ENCODE measurements at regions not wholly inside any gene's neighbourhood (a gene's known extent, or its start where the extent isn't known, plus 50 kb on each side); places are given as distances from the start of the nearest gene placed in this dataset.
"Not testable (repeated sequence)": the region's sequence is repeated elsewhere in the genome, so short reads cannot be mapped to it uniquely, and the experiment has no call there.

GRCh38 chr17:72461757-72462156, 340.9 kb downstream of the SOX9 start:
- POLR2A ChIA-PET: no interaction called here
- H3K9me3 Mint-ChIP-seq (ENCODE audit: insufficient read depth): no peaks in the 10 kb centered on the region
- ATAC-seq: no peak

GRCh38 chr17:72462407-72462806, 341.6 kb downstream of the SOX9 start:
- ChIA-PET CTCF (no interaction called here), POLR2A (no interaction called here)
- Mint-ChIP-seq H3K4me3 (no peak overlapping the region), H3K27me3 (ENCODE audit: low read depth) (no peaks in the 10 kb centered on the region), H3K4me1 (ENCODE audit: low read depth) (no peaks in the 10 kb centered on the region), H3K9me3 (ENCODE audit: insufficient read depth) (no peaks in the 10 kb centered on the region), H3K27ac (no peak overlapping the region), H3K36me3 (ENCODE audit: low read depth) (no peaks in the 10 kb centered on the region)
- ATAC-seq (no peak), DNase-seq (no peak)

More at GRCh38 chr17:72461757-72462156, 340.9 kb downstream of the SOX9 start:
- no peaks in the 10 kb centered on the region for H3K36me3 Mint-ChIP-seq (ENCODE audit: low read depth)
- DNase-seq: no peak
- no peak overlapping the region for H3K27ac Mint-ChIP-seq
- CTCF ChIA-PET: no interaction called here
- H3K4me3 Mint-ChIP-seq: no peak overlapping the region
- H3K27me3 Mint-ChIP-seq (ENCODE audit: low read depth): no peaks in the 10 kb centered on the region
- H3K4me1 Mint-ChIP-seq (ENCODE audit: low read depth): no peaks in the 10 kb centered on the region

GRCh38 chr17:72462814-72463213, 342.0 kb downstream of the SOX9 start:
- Mint-ChIP-seq H3K4me1 (ENCODE audit: low read depth) (no peaks in the 10 kb centered on the region), H3K27me3 (ENCODE audit: low read depth) (no peaks in the 10 kb centered on the region), H3K9me3 (ENCODE audit: insufficient read depth) (no peaks in the 10 kb centered on the region), H3K27ac (no peak overlapping the region), H3K36me3 (ENCODE audit: low read depth) (no peaks in the 10 kb centered on the region), H3K4me3 (no peak overlapping the region)
- POLR2A ChIA-PET: no interaction called here
- no peak for ATAC-seq
- DNase-seq: no peak
- CTCF ChIA-PET: no interaction called here

- DNase-seq (no peak), ATAC-seq (no peak)
- ChIA-PET CTCF (no interaction called here), POLR2A (no interaction called here)
- Mint-ChIP-seq H3K4me3 (no peak overlapping the region), H3K4me1 (ENCODE audit: low read depth) (no peaks in the 10 kb centered on the region), H3K27ac (no peak overlapping the region), H3K27me3 (ENCODE audit: low read depth) (no peaks in the 10 kb centered on the region), H3K9me3 (ENCODE audit: insufficient read depth) (no peaks in the 10 kb centered on the region), H3K36me3 (ENCODE audit: low read depth) (no peaks in the 10 kb centered on the region)
Measured at GRCh38 chr17:72463287-72464102, 342.7 kb downstream of the SOX9 start.

- CTCF ChIA-PET; H3K36me3 Mint-ChIP-seq (ENCODE audit: low read depth); ATAC-seq; DNase-seq; H3K4me1 Mint-ChIP-seq (ENCODE audit: low read depth); POLR2A ChIA-PET; H3K27me3 Mint-ChIP-seq (ENCODE audit: low read depth); H3K9me3 Mint-ChIP-seq (ENCODE audit: insufficient read depth); H3K27ac Mint-ChIP-seq; H3K4me3 Mint-ChIP-seq: not testable (repeated sequence)
Measured at GRCh38 chr17:72464221-72464620, 343.4 kb downstream of the SOX9 start.

GRCh38 chr17:72465191-72466024, 344.6 kb downstream of the SOX9 start:
- Mint-ChIP-seq H3K27me3 (ENCODE audit: low read depth) (no peaks in the 10 kb centered on the region), H3K9me3 (ENCODE audit: insufficient read depth) (no peaks in the 10 kb centered on the region), H3K4me3 (no peak overlapping the region), H3K36me3 (ENCODE audit: low read depth) (no peaks in the 10 kb centered on the region), H3K27ac (no peak overlapping the region), H3K4me1 (ENCODE audit: low read depth) (no peaks in the 10 kb centered on the region)
- DNase-seq (no peak), ATAC-seq (no peak)
- POLR2A ChIA-PET: no interaction called here
- CTCF ChIA-PET: no interaction called here

GRCh38 chr17:72466199-72466598, 345.4 kb downstream of the SOX9 start:
- no peaks in the 10 kb centered on the region for H3K9me3 Mint-ChIP-seq (ENCODE audit: insufficient read depth)
- H3K4me1 Mint-ChIP-seq (ENCODE audit: low read depth): no peaks in the 10 kb centered on the region
- CTCF ChIA-PET: no interaction called here
- H3K27me3 Mint-ChIP-seq (ENCODE audit: low read depth): no peaks in the 10 kb centered on the region
- no peak overlapping the region for H3K27ac Mint-ChIP-seq
- ATAC-seq: no peak
- H3K4me3 Mint-ChIP-seq: no peak overlapping the region
- no peak for DNase-seq
- H3K36me3 Mint-ChIP-seq (ENCODE audit: low read depth): no peaks in the 10 kb centered on the region
- POLR2A ChIA-PET: no interaction called here

- no peak overlapping the region for H3K27ac Mint-ChIP-seq
- H3K4me1 Mint-ChIP-seq (ENCODE audit: low read depth): no peaks in the 10 kb centered on the region
- DNase-seq (no peak), ATAC-seq (no peak)
- no peak overlapping the region for H3K4me3 Mint-ChIP-seq
- H3K36me3 Mint-ChIP-seq (ENCODE audit: low read depth): no peaks in the 10 kb centered on the region
- ChIA-PET CTCF (no interaction called here), POLR2A (no interaction called here)
- H3K27me3 Mint-ChIP-seq (ENCODE audit: low read depth): no peaks in the 10 kb centered on the region
- H3K9me3 Mint-ChIP-seq (ENCODE audit: insufficient read depth): no peaks in the 10 kb centered on the region
Measured at GRCh38 chr17:72466606-72467005, 345.8 kb downstream of the SOX9 start.

- Mint-ChIP-seq H3K36me3 (ENCODE audit: low read depth) (no peaks in the 10 kb centered on the region), H3K27me3 (ENCODE audit: low read depth) (no peaks in the 10 kb centered on the region), H3K9me3 (ENCODE audit: insufficient read depth) (no peaks in the 10 kb centered on the region), H3K4me1 (ENCODE audit: low read depth) (no peaks in the 10 kb centered on the region), H3K4me3 (no peak overlapping the region), H3K27ac (no peak overlapping the region)
- ATAC-seq: no peak
- DNase-seq: no peak
- POLR2A ChIA-PET: no interaction called here
- CTCF ChIA-PET: no interaction called here
Measured at GRCh38 chr17:72467841-72468653, 347.2 kb downstream of the SOX9 start.

GRCh38 chr17:72468841-72469240, 348.0 kb downstream of the SOX9 start:
- no peak overlapping the region for H3K27ac Mint-ChIP-seq
- ChIA-PET CTCF (no interaction called here), POLR2A (no interaction called here)
- H3K27me3 Mint-ChIP-seq (ENCODE audit: low read depth): no peaks in the 10 kb centered on the region
- no peak for DNase-seq
- H3K36me3 Mint-ChIP-seq (ENCODE audit: low read depth): no peaks in the 10 kb centered on the region
- no peaks in the 10 kb centered on the region for H3K9me3 Mint-ChIP-seq (ENCODE audit: insufficient read depth)
- no peak for ATAC-seq
- no peaks in the 10 kb centered on the region for H3K4me1 Mint-ChIP-seq (ENCODE audit: low read depth)
- H3K4me3 Mint-ChIP-seq: no peak overlapping the region

GRCh38 chr17:72470121-72470705, 349.4 kb downstream of the SOX9 start:
- ATAC-seq (no peak), DNase-seq (no peak)
- Mint-ChIP-seq H3K4me1 (ENCODE audit: low read depth) (no peaks in the 10 kb centered on the region), H3K27me3 (ENCODE audit: low read depth) (no peaks in the 10 kb centered on the region), H3K9me3 (ENCODE audit: insufficient read depth) (no peaks in the 10 kb centered on the region), H3K27ac (no peak overlapping the region), H3K36me3 (ENCODE audit: low read depth) (no peaks in the 10 kb centered on the region), H3K4me3 (no peak overlapping the region)
- CTCF ChIA-PET: no interaction called here
- POLR2A ChIA-PET: no interaction called here

GRCh38 chr17:72470734-72471133, 349.9 kb downstream of the SOX9 start:
- no peak overlapping the region for H3K27ac Mint-ChIP-seq
- POLR2A ChIA-PET: no interaction called here
- H3K4me3 Mint-ChIP-seq: no peak overlapping the region
- H3K9me3 Mint-ChIP-seq (ENCODE audit: insufficient read depth): no peaks in the 10 kb centered on the region
- H3K4me1 Mint-ChIP-seq (ENCODE audit: low read depth): no peaks in the 10 kb centered on the region
- no peaks in the 10 kb centered on the region for H3K36me3 Mint-ChIP-seq (ENCODE audit: low read depth)
- H3K27me3 Mint-ChIP-seq (ENCODE audit: low read depth): no peaks in the 10 kb centered on the region
- DNase-seq (no peak), ATAC-seq (no peak)
- CTCF ChIA-PET: no interaction called here
